H1 (cell line): ENCODE measurements at regions not wholly inside any gene's neighbourhood (a gene's known extent, or its start where the extent isn't known, plus 50 kb on each side); places are given as distances from the start of the nearest gene placed in this dataset.

ENCODE experiments used
- CHD1 ChIP-seq: IDR thresholded peaks from 2 replicates; pipeline ENCODE4 v1.6.1; 2012; ENCODE audit warnings: low read depth, low read length, improper control_type of control experiment
- CHD7 ChIP-seq: fragments of 300-600 bp; sonication (generic); IDR thresholded peaks from 2 replicates; pipeline ENCODE4 v1.7.1; 2012; ENCODE audit warnings: low read length, moderate library complexity, mild to moderate bottlenecking, inconsistent platforms; ENCODE audit not compliant: insufficient replicate concordance
- E2F6 ChIP-seq: IDR thresholded peaks from 2 replicates; pipeline ENCODE4 v1.6.1; 2012; ENCODE audit warnings: inconsistent platforms
- GTF2F1 ChIP-seq: IDR thresholded peaks from 2 replicates; pipeline ENCODE4 v1.6.1; 2012; ENCODE audit warnings: low read depth, low read length, improper control_type of control experiment, borderline replicate concordance
- NRF1 ChIP-seq: IDR thresholded peaks from 2 replicates; pipeline ENCODE4 v1.6.1; 2011; ENCODE audit warnings: mild to moderate bottlenecking, low read depth, low read length, improper control_type of control experiment
- POLR2A ChIP-seq, 2 experiments: IDR thresholded peaks; 1 replicate in 1 of 2; 2 replicates in 1 of 2; pipeline ENCODE4 v1.6.1; 2011; ENCODE audit warnings: low read depth in 2 of 2, low read length in 2 of 2, mild to moderate bottlenecking in 2 of 2; ENCODE audit errors: control extremely low read depth in 1 of 2
- POU5F1 ChIP-seq: IDR thresholded peaks from 2 replicates; pipeline ENCODE4 v1.6.1; 2011; ENCODE audit warnings: low read depth, mild to moderate bottlenecking, low read length, moderate library complexity
- SAP30 ChIP-seq: fragments of 300-600 bp; sonication (generic); IDR thresholded peaks from 2 replicates; pipeline ENCODE4 v1.7.1; 2012; ENCODE audit warnings: low read length, moderate library complexity, mild to moderate bottlenecking, inconsistent platforms; ENCODE audit not compliant: insufficient read depth, insufficient replicate concordance
- SIRT6 ChIP-seq: IDR thresholded peaks from one replicate; pipeline ENCODE4 v1.7.1; 2012; ENCODE audit warnings: low read length, inconsistent platforms
- SIX5 ChIP-seq: IDR thresholded peaks from 2 replicates; pipeline ENCODE4 v1.6.1; 2011; ENCODE audit warnings: mild to moderate bottlenecking, low read depth, low read length
- SP4 ChIP-seq: IDR thresholded peaks from 2 replicates; pipeline ENCODE4 v1.6.1; 2012; ENCODE audit warnings: low read length, inconsistent platforms
- SRF ChIP-seq: IDR thresholded peaks from 2 replicates; pipeline ENCODE4 v1.6.1; 2011; ENCODE audit warnings: mild to moderate bottlenecking, low read depth, low read length, moderate library complexity
- TAF1 ChIP-seq: IDR thresholded peaks from 2 replicates; pipeline ENCODE4 v1.6.1; 2011; ENCODE audit warnings: mild to moderate bottlenecking, low read depth, low read length

GRCh38 chr11:43250309-43250708 lies 61.5 kb upstream of the API5 start (continued):
- TF ChIP-seq CHD7 (no peak), SIX5 (no peak), SRF (no peak), GTF2F1 (no peak), SIRT6 (no peak), NRF1 (no peak), POU5F1 (no peak), CHD1 (no peak), POLR2A (IDR thresholded peaks at IDR 0.05; ENCODE audit: control extremely low read depth in 1 of 2, low read depth in 2 of 2, low read length in 2 of 2) (no peak), SP4 (no peak), TAF1 (no peak), E2F6 (no peak), SAP30 (no peak)
